CD4-positive, CD25-positive, alpha-beta regulatory T cell (primary cell): ENCODE measurements at regions not wholly inside any gene's neighbourhood (a gene's known extent, or its start where the extent isn't known, plus 50 kb on each side); places are given as distances from the start of the nearest gene placed in this dataset.
"Not testable (repeated sequence)": the region's sequence is repeated elsewhere in the genome, so short reads cannot be mapped to it uniquely, and the experiment has no call there.

Experiments
- ATAC-seq, 2 donors: fragments of 150-1000 bp; cut with Tn5 transposase; one replicate each; pipeline ENCODE4 v1.10.0; 2021; ENCODE audit warnings: low read depth in 2 of 2, moderate number of reproducible peaks in 2 of 2, moderate library complexity in 1 of 2
- DNase-seq, 3 donors: peaks; one replicate each; pipeline versions ENCODE4 v3.0.0 to v3.0.0-alpha.2; 2012 to 2022; ENCODE audit warnings: mixed read lengths in 1 of 3
- H3K27ac ChIP-seq: one replicate; pipeline ENCODE4 v1.7.0; 2013; ENCODE audit warnings: mild to moderate bottlenecking, low read length; ENCODE audit not compliant: insufficient read depth, poor library complexity, severe bottlenecking
- H3K27me3 ChIP-seq: one replicate; pipeline ENCODE4 v1.7.0; 2013; ENCODE audit warnings: low read length; ENCODE audit not compliant: control insufficient read depth, insufficient read depth
- H3K36me3 ChIP-seq: one replicate; pipeline ENCODE4 v1.7.0; 2013; ENCODE audit warnings: mild to moderate bottlenecking, low read length, moderate library complexity; ENCODE audit not compliant: control insufficient read depth, insufficient read depth
- H3K4me1 ChIP-seq: 2 replicates; pipeline ENCODE4 v1.7.0; 2013; ENCODE audit warnings: mild to moderate bottlenecking, low read length; ENCODE audit not compliant: insufficient read depth, control insufficient read depth, poor library complexity, severe bottlenecking
- H3K4me3 ChIP-seq: one replicate; pipeline ENCODE4 v1.7.0; 2013; ENCODE audit warnings: low read depth, mild to moderate bottlenecking, low read length, moderate library complexity
- H3K9me3 ChIP-seq, 2 experiments: 1 replicate in 1 of 2; 2 replicates in 1 of 2; pipeline ENCODE4 v1.7.0; 2013; ENCODE audit warnings: low read length in 2 of 2, mild to moderate bottlenecking in 1 of 2, moderate library complexity in 1 of 2; ENCODE audit not compliant: control insufficient read depth in 2 of 2
- H3K27ac Mint-ChIP-seq, 3 donors: one replicate each; pipeline ENCODE4 v1.8.0; 2020 to 2022; ENCODE audit warnings: mild to moderate bottlenecking in 3 of 3, mixed read lengths in 3 of 3, moderate library complexity in 2 of 3
- H3K27me3 Mint-ChIP-seq: one replicate; pipeline ENCODE4 v1.8.0; 2022; ENCODE audit warnings: mild to moderate bottlenecking, mixed read lengths
- H3K36me3 Mint-ChIP-seq: one replicate; pipeline ENCODE4 v1.8.0; 2020; ENCODE audit warnings: mixed read lengths
- H3K4me1 Mint-ChIP-seq, 4 donors: one replicate each; pipeline ENCODE4 v1.8.0; 2020 to 2022; ENCODE audit warnings: mixed read lengths in 4 of 4, mild to moderate bottlenecking in 1 of 4
- H3K4me3 Mint-ChIP-seq, 4 donors: one replicate each; pipeline ENCODE4 v1.8.0; 2020 to 2022; ENCODE audit warnings: mild to moderate bottlenecking in 4 of 4, mixed read lengths in 4 of 4, moderate library complexity in 3 of 4
- H3K9me3 Mint-ChIP-seq, 7 donors: one replicate each; pipeline ENCODE4 v1.8.0; 2020 to 2022; ENCODE audit warnings: mixed read lengths in 7 of 7, mild to moderate bottlenecking in 3 of 7, moderate library complexity in 2 of 7

DNA sequence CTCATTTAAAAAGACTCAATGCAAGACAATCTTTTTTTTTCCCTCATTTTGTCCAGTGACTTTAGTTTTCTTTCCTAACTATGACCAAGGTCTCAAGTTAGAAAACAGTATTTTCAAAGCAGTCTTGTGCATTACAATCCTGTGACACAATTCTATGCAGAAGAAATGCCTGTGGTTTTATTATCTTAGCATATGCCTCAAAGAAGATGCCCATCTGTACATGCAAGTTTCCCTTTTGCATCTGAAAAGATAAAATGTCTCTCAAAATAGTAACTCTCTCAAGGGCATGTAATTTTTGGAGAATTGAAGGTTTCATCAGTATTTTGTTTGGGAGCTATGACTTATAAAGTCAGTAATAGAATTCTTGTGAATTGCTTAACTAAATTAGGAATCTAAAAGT, 292.0 kb upstream of the SUCLG2 start:
- Mint-ChIP-seq H3K27ac (no peak overlapping the region), H3K27me3 (no peaks in the 10 kb centered on the region), H3K9me3 (peaks cover 0 to 11% (median 3%) of the 10 kb centered on the region in 7 donors), H3K4me3 (peak overlapping the region in 1 of 4 donors; percentile 8), H3K36me3 (peaks cover 4% of the 10 kb centered on the region), H3K4me1 (peaks cover 16 to 50% (median 18%) of the 10 kb centered on the region in 4 donors)
- DNase-seq = no peak
- H3K36me3 ChIP-seq = no peaks in the 10 kb centered on the region
- no peaks in the 10 kb centered on the region for H3K9me3 ChIP-seq
- H3K27ac ChIP-seq = no peak overlapping the region
- H3K4me1 ChIP-seq = peaks cover 24% of the 10 kb centered on the region
- no peaks in the 10 kb centered on the region for H3K27me3 ChIP-seq
- no peak for ATAC-seq
- no peak overlapping the region for H3K4me3 ChIP-seq

DNA sequence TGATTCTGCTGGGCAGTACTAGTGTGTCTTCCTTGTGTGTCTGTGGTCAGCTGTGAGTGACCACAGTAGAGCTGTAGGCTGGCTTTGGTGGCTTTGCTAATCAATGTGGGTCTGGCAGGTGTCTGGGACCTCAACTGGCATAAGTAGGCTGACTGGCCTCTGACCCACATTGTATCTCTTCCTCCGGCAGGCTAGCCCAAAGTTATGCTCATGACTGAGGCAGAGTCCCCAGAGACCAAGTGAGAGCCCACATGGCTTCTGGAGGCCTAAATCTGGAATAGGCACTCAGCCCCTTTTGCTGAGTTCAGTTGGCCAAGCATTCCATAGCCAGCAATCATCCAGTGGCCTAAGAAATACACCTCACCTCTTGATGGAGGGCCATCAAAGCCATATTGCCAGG, 289.1 kb upstream of the SUCLG2 start:
- H3K9me3 ChIP-seq = no peaks in the 10 kb centered on the region
- Mint-ChIP-seq H3K4me1 (peaks cover 11 to 50% (median 24%) of the 10 kb centered on the region in 4 donors), H3K4me3 (no peak overlapping the region), H3K27ac (peak overlapping the region in 1 of 3 donors; percentile 87), H3K27me3 (no peaks in the 10 kb centered on the region), H3K9me3 (peaks cover 0 to 2% (median 1%) of the 10 kb centered on the region in 7 donors), H3K36me3 (peaks cover 4% of the 10 kb centered on the region)
- peaks cover 28% of the 10 kb centered on the region for H3K4me1 ChIP-seq
- no peaks in the 10 kb centered on the region for H3K36me3 ChIP-seq
- no peak for ATAC-seq
- no peak for DNase-seq
- H3K27me3 ChIP-seq = no peaks in the 10 kb centered on the region
- H3K4me3 ChIP-seq = no peak overlapping the region
- H3K27ac ChIP-seq = no peak overlapping the region

DNA sequence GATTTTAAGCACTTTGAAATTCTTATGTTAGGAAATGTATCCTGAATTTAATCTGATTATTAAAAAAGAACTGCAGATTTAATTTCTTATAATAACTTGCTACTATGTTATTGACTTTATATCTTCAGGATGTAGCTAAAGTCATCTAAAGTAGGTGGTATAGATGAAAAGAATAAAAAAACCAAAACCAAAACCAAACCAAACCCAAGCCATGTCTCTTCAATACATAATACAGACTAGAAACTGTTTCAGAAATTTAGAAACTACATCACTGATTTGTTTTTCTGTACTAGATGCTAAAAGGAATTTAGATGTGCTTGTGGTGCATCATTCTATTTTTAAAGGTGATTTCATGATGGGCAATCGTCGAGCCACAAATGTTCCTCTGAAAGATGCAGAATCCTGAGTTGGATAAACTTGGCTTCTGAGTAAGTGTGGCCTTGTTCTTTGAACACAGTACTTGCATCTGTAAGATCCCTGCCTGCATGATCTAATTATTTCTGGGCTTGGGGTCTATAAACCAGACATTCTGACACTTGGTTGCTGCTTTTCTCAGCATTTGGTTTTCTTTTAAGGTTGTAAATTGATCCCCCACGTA, 287.1 kb upstream of the SUCLG2 start:
- Mint-ChIP-seq H3K4me1 (peaks cover 4 to 32% (median 14%) of the 10 kb centered on the region in 4 donors), H3K9me3 (peaks cover 0 to 2% (median 0%) of the 10 kb centered on the region in 7 donors), H3K4me3 (no peak overlapping the region), H3K27me3 (no peaks in the 10 kb centered on the region), H3K27ac (peak overlapping the region; percentile 20 to 50 (median 32)), H3K36me3 (peaks cover 4% of the 10 kb centered on the region)
- H3K9me3 ChIP-seq = no peaks in the 10 kb centered on the region
- peaks cover 10% of the 10 kb centered on the region for H3K4me1 ChIP-seq
- H3K4me3 ChIP-seq = no peak overlapping the region
- DNase-seq (peak in 1 of 3 donors; percentile 7), ATAC-seq (no peak)
- no peaks in the 10 kb centered on the region for H3K27me3 ChIP-seq
- no peaks in the 10 kb centered on the region for H3K36me3 ChIP-seq
- no peak overlapping the region for H3K27ac ChIP-seq

DNA sequence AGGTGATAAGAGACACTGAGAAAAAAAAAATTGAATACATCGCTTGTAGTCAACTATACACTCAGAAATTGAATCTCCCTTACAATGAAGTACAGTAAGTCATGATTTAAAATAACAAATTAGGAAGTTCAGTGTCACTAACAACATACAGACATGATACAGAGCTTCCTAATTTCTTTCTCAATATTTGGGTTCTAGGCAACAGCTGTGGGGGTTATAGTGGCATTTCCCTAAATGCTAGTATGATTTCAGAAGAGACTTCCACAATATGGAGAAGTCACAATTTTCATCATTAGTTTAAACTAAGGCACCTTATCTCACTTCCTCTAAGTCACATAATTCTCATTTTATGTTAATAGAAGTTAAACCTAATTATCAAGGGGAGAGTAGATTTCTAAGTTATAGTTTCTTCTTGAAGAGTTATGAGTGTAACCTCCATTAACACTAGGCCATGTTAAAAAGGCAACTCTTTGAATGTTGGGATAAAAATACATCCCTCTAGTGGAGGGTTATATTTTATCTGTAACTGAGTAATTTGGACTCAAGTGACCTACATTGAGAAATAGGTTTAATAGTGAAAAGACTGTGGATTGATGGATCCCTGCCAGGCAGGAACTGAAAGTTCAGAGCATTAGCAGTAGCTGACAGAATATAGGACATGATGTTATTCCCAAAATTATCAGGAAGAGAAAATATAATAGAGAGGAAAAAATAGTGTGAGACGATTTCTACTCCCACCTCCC, 286.0 kb upstream of the SUCLG2 start:
- Histone ChIP-seq H3K4me3 (no peak overlapping the region), H3K9me3 (peaks cover 0 to under 1% of the 10 kb centered on the region in 2 experiments), H3K27me3 (no peaks in the 10 kb centered on the region), H3K36me3 (no peaks in the 10 kb centered on the region), H3K4me1 (peaks cover 7% of the 10 kb centered on the region), H3K27ac (no peak overlapping the region)
- Mint-ChIP-seq H3K9me3 (peaks cover 0 to 4% (median under 1%) of the 10 kb centered on the region in 7 donors), H3K4me3 (peak overlapping the region in 1 of 4 donors; percentile 27), H3K4me1 (peaks cover 0 to 23% (median 10%) of the 10 kb centered on the region in 4 donors), H3K27me3 (no peaks in the 10 kb centered on the region), H3K36me3 (peaks cover 1% of the 10 kb centered on the region), H3K27ac (peak overlapping the region in 1 of 3 donors; percentile 50)
- no peak for ATAC-seq
- DNase-seq = no peak

DNA sequence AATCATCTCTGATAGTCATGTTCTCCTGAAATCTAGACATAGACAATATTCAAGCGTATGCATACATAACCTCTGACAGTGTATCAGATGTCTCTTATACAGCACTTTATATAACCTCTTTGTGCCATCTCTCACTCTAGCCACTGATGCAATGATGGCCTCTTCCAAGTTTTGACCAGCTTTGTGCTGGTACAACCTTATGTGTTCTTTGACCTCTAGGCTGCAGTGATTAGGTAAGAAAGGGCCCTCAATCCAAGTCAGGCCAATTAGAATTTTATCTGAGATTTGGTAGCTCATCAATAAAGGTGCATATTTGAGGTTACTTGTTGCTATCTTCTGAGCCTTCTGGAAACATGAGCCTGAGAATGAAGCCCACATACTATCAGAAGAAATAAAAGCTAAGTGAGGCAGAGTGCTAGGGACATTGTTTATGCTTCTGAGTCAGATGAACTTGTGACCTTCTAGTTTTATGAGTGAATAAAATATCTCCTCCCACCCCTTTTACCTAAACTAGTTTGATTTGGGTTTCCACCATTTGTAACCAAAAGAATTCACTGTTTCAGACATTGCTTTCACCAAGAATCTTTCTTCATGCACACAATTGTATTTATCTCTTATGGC, 283.2 kb upstream of the SUCLG2 start:
- Mint-ChIP-seq H3K27ac (no peak overlapping the region), H3K4me3 (no peak overlapping the region), H3K27me3 (no peaks in the 10 kb centered on the region), H3K4me1 (peaks cover 0 to 22% (median 6%) of the 10 kb centered on the region in 4 donors), H3K36me3 (no peaks in the 10 kb centered on the region), H3K9me3 (peaks cover 0 to 10% (median 0%) of the 10 kb centered on the region in 7 donors)
- DNase-seq (no peak), ATAC-seq (no peak)
- H3K36me3 ChIP-seq = no peaks in the 10 kb centered on the region
- no peak overlapping the region for H3K27ac ChIP-seq
- H3K9me3 ChIP-seq = peaks cover 0 to 4% of the 10 kb centered on the region in 2 experiments
- no peaks in the 10 kb centered on the region for H3K27me3 ChIP-seq
- H3K4me3 ChIP-seq = no peak overlapping the region
- peaks cover 7% of the 10 kb centered on the region for H3K4me1 ChIP-seq

DNA sequence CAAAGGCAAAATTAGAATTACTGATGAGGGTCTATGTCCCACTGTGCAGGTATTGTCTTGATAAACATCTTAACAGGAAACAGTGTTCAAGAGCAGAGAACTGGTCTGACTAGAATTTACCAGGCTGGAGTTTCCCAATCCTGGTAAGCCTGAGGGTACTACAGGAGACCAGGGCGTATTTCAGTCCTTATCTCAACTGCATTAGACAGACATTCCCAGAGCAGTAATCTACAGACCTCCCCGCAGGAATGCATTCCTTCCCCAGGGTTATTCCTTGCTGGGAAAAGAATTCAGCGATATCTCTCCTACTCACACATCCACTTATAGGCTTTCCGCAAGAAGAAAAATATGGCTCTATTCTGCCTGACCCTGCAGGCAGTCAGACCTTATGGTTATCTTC, 276.0 kb upstream of the SUCLG2 start:
- ATAC-seq, H3K4me3 Mint-ChIP-seq, H3K4me3 ChIP-seq, H3K9me3 ChIP-seq, H3K27ac ChIP-seq, DNase-seq, H3K27me3 ChIP-seq, H3K36me3 Mint-ChIP-seq, H3K27me3 Mint-ChIP-seq, H3K4me1 Mint-ChIP-seq, H3K36me3 ChIP-seq, H3K27ac Mint-ChIP-seq, H3K4me1 ChIP-seq: not testable (repeated sequence)
- H3K9me3 Mint-ChIP-seq = peaks cover 0 to 11% (median 2%) of the 10 kb centered on the region in 7 donors

DNA sequence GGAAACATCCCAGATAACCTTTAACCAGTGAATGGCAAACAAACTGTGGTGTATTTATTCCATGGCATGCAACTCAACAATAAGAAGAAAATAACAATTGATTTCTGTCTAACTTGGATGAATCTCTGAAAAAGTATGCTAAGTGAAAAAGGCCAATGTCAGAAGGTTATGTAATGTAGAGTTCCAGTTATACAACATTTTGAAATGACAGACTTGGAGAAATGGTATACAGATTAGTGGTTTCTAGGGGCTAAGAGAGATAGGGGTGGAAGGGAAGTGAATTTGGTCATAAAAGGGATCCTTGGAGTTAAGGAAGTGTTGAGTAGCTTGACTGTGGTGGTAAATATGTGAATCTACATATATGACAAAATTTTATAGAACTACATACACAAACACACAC, 269.4 kb upstream of the SUCLG2 start:
- no peaks in the 10 kb centered on the region for H3K9me3 ChIP-seq
- Mint-ChIP-seq H3K9me3 (peaks cover 0 to 12% (median 1%) of the 10 kb centered on the region in 7 donors), H3K4me3 (no peak overlapping the region), H3K27ac (no peak overlapping the region), H3K27me3 (no peaks in the 10 kb centered on the region), H3K36me3 (peaks cover 4% of the 10 kb centered on the region), H3K4me1 (no peaks in the 10 kb centered on the region)
- H3K4me3 ChIP-seq = no peak overlapping the region
- H3K27ac ChIP-seq = no peak overlapping the region
- no peaks in the 10 kb centered on the region for H3K27me3 ChIP-seq
- H3K36me3 ChIP-seq = no peaks in the 10 kb centered on the region
- no peaks in the 10 kb centered on the region for H3K4me1 ChIP-seq
- ATAC-seq = no peak
- no peak for DNase-seq
